CD14-positive monocyte (primary cell): ENCODE measurements at regions not wholly inside any gene's neighbourhood (a gene's known extent, or its start where the extent isn't known, plus 50 kb on each side); places are given as distances from the start of the nearest gene placed in this dataset.

Experiments used
- DNase-seq, 3 donors: peaks; one replicate each; pipeline ENCODE4 v3.0.0-alpha.2; 2011 to 2022
- H2AFZ ChIP-seq: 2 replicates; pipeline ENCODE4 v1.6.0; 2012; ENCODE audit warnings: mild to moderate bottlenecking, low read depth, low read length, inconsistent platforms; ENCODE audit not compliant: insufficient read depth, poor library complexity, severe bottlenecking
- H3K27ac ChIP-seq, 2 donors: 1 replicate in 1 of 2; 2 replicates in 1 of 2; pipeline ENCODE4 v1.5.1; 2012 to 2013; ENCODE audit warnings: low read length in 2 of 2, control low read depth in 1 of 2, inconsistent platforms in 1 of 2, low read depth in 1 of 2, mild to moderate bottlenecking in 1 of 2
- H3K27me3 ChIP-seq, 2 donors: one replicate each; pipeline versions ENCODE4 v1.6.0 to v1.6.1; 2011 to 2013; ENCODE audit warnings: low read length in 2 of 2; ENCODE audit not compliant: control insufficient read depth in 2 of 2, insufficient read depth in 2 of 2
- H3K36me3 ChIP-seq, 2 donors: replicated peaks in 1 of 2; 1 replicate in 1 of 2; 2 replicates in 1 of 2; pipeline versions ENCODE4 v1.5.1 to v1.6.1; 2012 to 2013; ENCODE audit warnings: low read length in 2 of 2, control low read depth in 1 of 2, inconsistent platforms in 1 of 2, mild to moderate bottlenecking in 1 of 2; ENCODE audit not compliant: insufficient read depth in 2 of 2, control insufficient read depth in 1 of 2
- H3K4me1 ChIP-seq, 2 donors: 1 replicate in 1 of 2; 2 replicates in 1 of 2; pipeline versions ENCODE4 v1.5.1 to v1.6.1; 2012 to 2013; ENCODE audit warnings: low read length in 2 of 2, control low read depth in 1 of 2, inconsistent platforms in 1 of 2, mild to moderate bottlenecking in 1 of 2, moderate library complexity in 1 of 2; ENCODE audit not compliant: insufficient read depth in 2 of 2, control insufficient read depth in 1 of 2
- H3K4me2 ChIP-seq: replicated peaks from 2 replicates; pipeline ENCODE3; 2012; ENCODE audit warnings: low read length, moderate library complexity, mild to moderate bottlenecking; ENCODE audit not compliant: poor library complexity, severe bottlenecking; ENCODE audit errors: extremely low read depth
- H3K4me3 ChIP-seq, 3 experiments: fragments of 200-600 bp in 1 of 3; sonication (generic) in 1 of 3; replicated peaks in 1 of 3; 1 replicate in 2 of 3; 2 replicates in 1 of 3; pipeline ENCODE4 v1.5.1; 2011 to 2013; ENCODE audit warnings: low read length in 3 of 3, mild to moderate bottlenecking in 3 of 3, control low read depth in 2 of 3, low read depth in 2 of 3, inconsistent platforms in 1 of 3, moderate library complexity in 1 of 3
- H3K79me2 ChIP-seq: 2 replicates; pipeline ENCODE4 v1.6.0; 2012; ENCODE audit warnings: mild to moderate bottlenecking, control low read depth, inconsistent platforms, low read length, moderate library complexity; ENCODE audit not compliant: insufficient read depth
- H3K9ac ChIP-seq: 2 replicates; pipeline ENCODE4 v1.6.0; 2017; ENCODE audit warnings: low read length, mild to moderate bottlenecking; ENCODE audit not compliant: insufficient read depth, poor library complexity, severe bottlenecking
- H3K9me3 ChIP-seq, 2 donors: replicated peaks in 1 of 2; 1 replicate in 1 of 2; 2 replicates in 1 of 2; pipeline versions ENCODE4 v1.5.1 to v1.6.1; 2012 to 2013; ENCODE audit warnings: low read length in 2 of 2, control low read depth in 1 of 2; ENCODE audit not compliant: control insufficient read depth in 1 of 2, insufficient read depth in 1 of 2
- H4K20me1 ChIP-seq: 2 replicates; pipeline ENCODE4 v1.6.0; 2012; ENCODE audit warnings: mild to moderate bottlenecking, low read length, control low read depth, moderate library complexity; ENCODE audit not compliant: insufficient read depth
- H3K27ac Mint-ChIP-seq, 7 donors: one replicate each; pipeline ENCODE4 v1.8.0; 2020; ENCODE audit warnings: mild to moderate bottlenecking in 7 of 7, mixed read lengths in 7 of 7, moderate library complexity in 6 of 7, inconsistent platforms in 2 of 7
- H3K27me3 Mint-ChIP-seq, 3 donors: one replicate each; pipeline ENCODE4 v1.8.0; 2021 to 2022; ENCODE audit warnings: low read depth in 3 of 3, mild to moderate bottlenecking in 3 of 3, mixed read lengths in 3 of 3, moderate library complexity in 3 of 3, inconsistent platforms in 1 of 3
- H3K36me3 Mint-ChIP-seq, 2 donors: one replicate each; pipeline ENCODE4 v1.8.0; 2020; ENCODE audit warnings: mixed read lengths in 2 of 2, inconsistent platforms in 1 of 2, mild to moderate bottlenecking in 1 of 2
- H3K4me1 Mint-ChIP-seq: one replicate; pipeline ENCODE4 v1.8.0; 2020; ENCODE audit warnings: mild to moderate bottlenecking, mixed read lengths
- H3K4me3 Mint-ChIP-seq, 2 donors: one replicate each; pipeline ENCODE4 v1.8.0; 2020; ENCODE audit warnings: mild to moderate bottlenecking in 2 of 2, mixed read lengths in 2 of 2, moderate library complexity in 1 of 2
- H3K9me3 Mint-ChIP-seq, 7 donors: one replicate each; pipeline ENCODE4 v1.8.0; 2020 to 2022; ENCODE audit warnings: mixed read lengths in 7 of 7, mild to moderate bottlenecking in 6 of 7, moderate library complexity in 6 of 7, inconsistent platforms in 2 of 7
- CTCF ChIP-seq: fragments of 200-600 bp; IDR thresholded peaks from one replicate; pipeline ENCODE4 v1.8.0; 2022; ENCODE audit warnings: antibody characterized with exemption, mild to moderate bottlenecking
- WGBS: methylation state at CpG from one replicate; pipeline ENCODE4 v1.1.5; 2013; ENCODE audit warnings: missing lambda C conversion rate; ENCODE audit not compliant: insufficient coverage; 5-methylcytosine and 5-hydroxymethylcytosine counted together
- intact Hi-C, 2 donors: fragments of 100-400 bp; cut with micrococcal nuclease; formaldehyde crosslinking; loops; one replicate each; pipeline versions ENCODE4 v1.15.0 to v1.15.1; 2023

GRCh38 chrX:42456176-42456700 is 321.7 kb downstream of the PPP1R2C start:
- Histone ChIP-seq H3K9me3 (no peaks in the 10 kb centered on the region), H4K20me1 (no peaks in the 10 kb centered on the region), H3K27ac (no peak overlapping the region), H3K4me2 (no peak overlapping the region), H3K79me2 (no peaks in the 10 kb centered on the region), H3K27me3 (no peaks in the 10 kb centered on the region), H3K36me3 (no peaks in the 10 kb centered on the region), H3K4me3 (no peak overlapping the region), H2AFZ (no peak overlapping the region), H3K9ac (no peak overlapping the region), H3K4me1 (no peaks in the 10 kb centered on the region)
- Mint-ChIP-seq H3K4me1 (no peaks in the 10 kb centered on the region), H3K27me3 (no peaks in the 10 kb centered on the region), H3K27ac (no peak overlapping the region), H3K4me3 (no peak overlapping the region), H3K9me3 (peaks cover 0 to 2% (median 0%) of the 10 kb centered on the region in 7 donors), H3K36me3 (no peaks in the 10 kb centered on the region)
- WGBS, result 100% methylated on average over 2 of the region's 9 CpGs
- intact Hi-C loops, result no loop called here
- DNase-seq, result no peak
- TF ChIP-seq CTCF, result no peak

GRCh38 chrX:42450228-42450627 is 327.7 kb downstream of the PPP1R2C start:
- Mint-ChIP-seq H3K4me3 (no peak overlapping the region), H3K4me1 (no peaks in the 10 kb centered on the region), H3K9me3 (peaks cover 0 to 2% (median 0%) of the 10 kb centered on the region in 7 donors), H3K36me3 (no peaks in the 10 kb centered on the region), H3K27me3 (peaks cover 0 to 3% (median 0%) of the 10 kb centered on the region in 3 donors), H3K27ac (no peak overlapping the region)
- intact Hi-C loops, result no loop called here
- Histone ChIP-seq H3K9ac (no peak overlapping the region), H3K4me3 (no peak overlapping the region), H4K20me1 (no peaks in the 10 kb centered on the region), H3K9me3 (no peaks in the 10 kb centered on the region), H3K79me2 (no peaks in the 10 kb centered on the region), H3K4me2 (no peak overlapping the region), H2AFZ (no peak overlapping the region), H3K4me1 (no peaks in the 10 kb centered on the region), H3K27me3 (no peaks in the 10 kb centered on the region), H3K27ac (no peak overlapping the region), H3K36me3 (no peaks in the 10 kb centered on the region)
- no peak for DNase-seq
- TF ChIP-seq CTCF, result no peak
